HepG2 (cell line): ENCODE measurements at regions not wholly inside any gene's neighbourhood (a gene's known extent, or its start where the extent isn't known, plus 50 kb on each side); places are given as distances from the start of the nearest gene placed in this dataset.

Experiments used
- ATAC-seq: fragments of 200-7000 bp; cut with Tn5 transposase; 3 replicates; pipeline ENCODE4 v1.9.1; 2020; ENCODE audit warnings: mild to moderate bottlenecking, moderate library complexity
- BruUV-seq: library from RNA; stranded (reverse); fragments of 400-500 nt; replicated peaks from 2 replicates; lab custom pipeline; 2021; lab: Mats Ljungman, UMichigan
- CTCF ChIA-PET: fragments of 300-600 bp; formaldehyde crosslinking; extraction: SDS; loops from one replicate; lab custom pipeline; 2021; ENCODE audit warnings: low total read pairs, inconsistent platforms, low intra/inter-chr PET ratio; lab: Yijun Ruan, JAX
- POLR2A ChIA-PET: fragments of 350-600 bp; sonication (Branson Sonifier 250); formaldehyde crosslinking; loops from one replicate; lab custom pipeline; 2020; ENCODE audit warnings: antibody characterized with exemption, inconsistent platforms; lab: Yijun Ruan, JAX
- DNase-seq: peaks from one replicate; pipeline ENCODE4 v3.0.0-alpha.2; 2015; ENCODE audit warnings: low spot score
- FAIRE-seq: peaks from 3 replicates; lab custom pipeline; 2011; peaks lifted over from hg19 to GRCh38; lab: Jason Lieb, UNC
- H2AFZ ChIP-seq: one replicate; pipeline ENCODE4 v1.6.1; 2011; ENCODE audit warnings: low read length, inconsistent platforms
- H3K27ac ChIP-seq: fragments of 300-600 bp; 3 replicates; pipeline ENCODE4 v1.8.0; 2011; ENCODE audit warnings: mixed run types, mild to moderate bottlenecking, mixed read lengths, low read length, inconsistent platforms; ENCODE audit not compliant: insufficient read depth; ENCODE audit errors: extremely low read length
- H3K27me3 ChIP-seq, 2 experiments: fragments of 200-600 bp in 1 of 2; 2 replicates in 1 of 2; 3 replicates in 1 of 2; pipeline versions ENCODE4 v1.6.0 to v1.8.0; 2011; ENCODE audit warnings: low read length in 2 of 2, mild to moderate bottlenecking in 2 of 2, moderate library complexity in 2 of 2, inconsistent platforms in 1 of 2; ENCODE audit not compliant: insufficient read depth in 2 of 2, control insufficient read depth in 1 of 2
- H3K36me3 ChIP-seq, 2 experiments: fragments of 200-600 bp in 1 of 2; replicated peaks in 1 of 2; 2 replicates in 1 of 2; 3 replicates in 1 of 2; pipeline versions ENCODE4 v1.5.1 to v1.8.0; 2011; ENCODE audit warnings: low read length in 2 of 2, inconsistent platforms in 1 of 2; ENCODE audit not compliant: insufficient read depth in 2 of 2, control insufficient read depth in 1 of 2
- H3K4me1 ChIP-seq: 2 replicates; pipeline ENCODE4 v1.5.1; 2012; ENCODE audit warnings: low read length, inconsistent platforms; ENCODE audit not compliant: insufficient read depth
- H3K4me2 ChIP-seq: 2 replicates; pipeline ENCODE4 v1.6.0; 2011; ENCODE audit warnings: low read depth, low read length, inconsistent platforms
- H3K4me3 ChIP-seq, 3 experiments: fragments of 200-600 bp in 1 of 3; sonication (generic), shearing (Covaris generic) in 1 of 3; replicated peaks in 1 of 3; 2 replicates each; pipeline ENCODE4 v1.5.1; 2011 to 2016; ENCODE audit warnings: low read length in 3 of 3, inconsistent platforms in 2 of 3, low read depth in 2 of 3, mild to moderate bottlenecking in 2 of 3, control low read depth in 1 of 3, mixed read lengths in 1 of 3; ENCODE audit not compliant: insufficient read depth in 1 of 3
- H3K79me2 ChIP-seq: one replicate; pipeline ENCODE4 v1.6.1; 2011; ENCODE audit warnings: low read length, inconsistent platforms; ENCODE audit not compliant: insufficient read depth
- H3K9ac ChIP-seq: 2 replicates; pipeline ENCODE4 v1.6.0; 2011; ENCODE audit warnings: mild to moderate bottlenecking, low read depth, low read length, inconsistent platforms; ENCODE audit not compliant: insufficient read depth
- H3K9me3 ChIP-seq: 2 replicates; pipeline ENCODE4 v1.5.1; 2012; ENCODE audit warnings: mild to moderate bottlenecking, low read length
- H4K20me1 ChIP-seq: 2 replicates; pipeline ENCODE4 v1.6.0; 2011; ENCODE audit warnings: inconsistent platforms, mild to moderate bottlenecking, low read length, moderate library complexity; ENCODE audit not compliant: insufficient read depth
- DRAP1 ChIP-seq: IDR thresholded peaks from 2 replicates; pipeline ENCODE4 v1.6.1; 2016; ENCODE audit warnings: missing genetic modification reagents, missing compliant biosample characterization
- FLYWCH1 ChIP-seq: sonication (generic); formaldehyde crosslinking; IDR thresholded peaks from 2 replicates; pipeline ENCODE4 v1.8.1; 2023; ENCODE audit warnings: mild to moderate bottlenecking, missing genetic modification reagents
- LRRFIP1 ChIP-seq: sonication (generic); formaldehyde crosslinking; conservative IDR thresholded peaks from 2 replicates; pipeline ENCODE4 v1.4.0; 2020; ENCODE audit warnings: missing genetic modification reagents
- NCOA2 ChIP-seq: sonication (generic); formaldehyde crosslinking; IDR thresholded peaks from 2 replicates; pipeline ENCODE4 v1.8.0; 2022; ENCODE audit warnings: inconsistent platforms
- POGZ ChIP-seq: sonication (generic); formaldehyde crosslinking; IDR thresholded peaks from 2 replicates; pipeline ENCODE4 v1.4.0; 2020; ENCODE audit warnings: mild to moderate bottlenecking, missing genetic modification reagents
- RBM39 ChIP-seq: fragments of 200-400 bp; formaldehyde crosslinking; IDR thresholded peaks from one replicate; pipeline ENCODE4 v1.6.1; 2018; ENCODE audit warnings: antibody characterized with exemption, mild to moderate bottlenecking, low read depth, low read length; ENCODE audit not compliant: poor library complexity, severe bottlenecking
- ZFYVE20 ChIP-seq: sonication (generic); formaldehyde crosslinking; IDR thresholded peaks from 2 replicates; pipeline ENCODE4 v1.8.0; 2023; ENCODE audit warnings: low read depth, mild to moderate bottlenecking, moderate library complexity, missing genetic modification reagents, borderline replicate concordance
- ZMAT5 ChIP-seq: sonication (generic); formaldehyde crosslinking; IDR thresholded peaks from 2 replicates; pipeline ENCODE4 v1.5.0; 2020; ENCODE audit warnings: mild to moderate bottlenecking, low read depth, missing genetic modification reagents, borderline replicate concordance
- ZNF256 ChIP-seq: sonication (generic); formaldehyde crosslinking; conservative IDR thresholded peaks from 2 replicates; pipeline ENCODE4 v1.4.0; 2020; ENCODE audit warnings: missing genetic modification reagents
- ZNF280B ChIP-seq: sonication (generic); formaldehyde crosslinking; IDR thresholded peaks from 2 replicates; pipeline ENCODE4 v1.5.0; 2020; ENCODE audit warnings: missing genetic modification reagents, mild to moderate bottlenecking, borderline replicate concordance
- ZNF382 ChIP-seq: sonication (generic); formaldehyde crosslinking; IDR thresholded peaks from 2 replicates; pipeline ENCODE4 v1.5.0; 2020; ENCODE audit warnings: missing genetic modification reagents, mild to moderate bottlenecking, borderline replicate concordance
- ZNF503 ChIP-seq: sonication (generic); formaldehyde crosslinking; IDR thresholded peaks from 2 replicates; pipeline ENCODE4 v1.4.0; 2020; ENCODE audit warnings: missing genetic modification reagents
- WGBS: methylation state at CpG from one replicate; pipeline ENCODE4 v1.1.6; 2017; ENCODE audit warnings: low lambda C conversion rate; 5-methylcytosine and 5-hydroxymethylcytosine counted together
- in situ Hi-C: cut with HindIII; loops from 2 replicates; pipeline ENCODE4 v1.10.0; 2017; ENCODE audit warnings: low pct_unique_long_range_greater_than_20kb; ENCODE audit not compliant: extremely low pct_ligation_motif_present
- intact Hi-C: fragments of 100-400 bp; cut with micrococcal nuclease; formaldehyde crosslinking; loops from one replicate; pipeline ENCODE4 v1.10.0; 2022; ENCODE audit not compliant: unreplicated experiment

- no peaks in the 10 kb centered on the region for H3K36me3 ChIP-seq
- intact Hi-C loops: no loop called here
- no peaks in the 10 kb centered on the region; the same call in 1 of the 2 replicates for H3K9me3 ChIP-seq
- no peak for TF ChIP-seq ZNF256
- no peak for TF ChIP-seq ZNF280B (CRISPR knock-in tag)
- no peak for TF ChIP-seq ZNF382 (CRISPR knock-in tag)
- no peak for TF ChIP-seq ZFYVE20 (CRISPR knock-in tag)
- TF ChIP-seq ZNF503 (CRISPR knock-in tag): no peak
- TF ChIP-seq FLYWCH1 (CRISPR knock-in tag): no peak
- no peak for TF ChIP-seq POGZ (CRISPR knock-in tag)
- no peak for TF ChIP-seq DRAP1 (CRISPR knock-in tag)
- no peak for TF ChIP-seq ZMAT5 (CRISPR knock-in tag)
- TF ChIP-seq LRRFIP1 (CRISPR knock-in tag): no peak
- no peak for TF ChIP-seq NCOA2
- no peak for TF ChIP-seq RBM39
- no peak for DNase-seq
- H3K4me1 ChIP-seq: no peaks in the 10 kb centered on the region
- no peak overlapping the region for H3K9ac ChIP-seq
- ATAC-seq: no peak
- H3K27ac ChIP-seq: no peak overlapping the region
- ChIA-PET CTCF (no interaction called here), POLR2A (no interaction called here)
- H3K4me2 ChIP-seq: no peak overlapping the region
- BruUV-seq: no TSS peak
- H3K4me3 ChIP-seq: no peak overlapping the region
- no peaks in the 10 kb centered on the region for H3K79me2 ChIP-seq
- in situ Hi-C loops: no loop called here
- WGBS: 0% methylated on average over 1 of the region's 1 CpG
- FAIRE-seq: no peak
- no peaks in the 10 kb centered on the region for H4K20me1 ChIP-seq
- H3K27me3 ChIP-seq: no peaks in the 10 kb centered on the region
- H2AFZ ChIP-seq: no peak overlapping the region
Observed at GRCh38 chr6:18763086-18763485, 375.9 kb downstream of the RNF144B start.
